Endothelial cell of umbilical vein (primary cell): ENCODE measurements at regions not wholly inside any gene's neighbourhood (a gene's known extent, or its start where the extent isn't known, plus 50 kb on each side); places are given as distances from the start of the nearest gene placed in this dataset.

Experiments used
- CTCF ChIP-seq, 2 donors: IDR thresholded peaks; 1 replicate in 1 of 2; 2 replicates in 1 of 2; pipeline ENCODE4 v1.5.1; 2011; ENCODE audit warnings: low read length in 2 of 2, mild to moderate bottlenecking in 2 of 2, moderate library complexity in 2 of 2, control low read depth in 1 of 2, inconsistent platforms in 1 of 2, low read depth in 1 of 2; ENCODE audit not compliant: insufficient read depth in 1 of 2; ENCODE audit errors: extremely low read depth in 1 of 2
- EZH2 ChIP-seq: IDR thresholded peaks from 2 replicates; pipeline ENCODE4 v1.6.1; 2012; ENCODE audit warnings: borderline replicate concordance, low read depth, mild to moderate bottlenecking, moderate library complexity, low read length, inconsistent platforms; ENCODE audit not compliant: severe bottlenecking
- FOS ChIP-seq: IDR thresholded peaks from 2 replicates; pipeline ENCODE4 v1.6.1; 2011; ENCODE audit warnings: mild to moderate bottlenecking, low read length, moderate library complexity, borderline replicate concordance; ENCODE audit not compliant: insufficient read depth
- GATA2 ChIP-seq: IDR thresholded peaks from 2 replicates; pipeline ENCODE4 v1.7.0; 2011; ENCODE audit warnings: low read depth, mild to moderate bottlenecking, moderate library complexity, mixed read lengths, low read length; ENCODE audit not compliant: insufficient read length, insufficient read depth
- JUN ChIP-seq: IDR thresholded peaks from 2 replicates; pipeline ENCODE4 v1.6.1; 2011; ENCODE audit warnings: borderline replicate concordance, low read depth; ENCODE audit not compliant: insufficient read length, insufficient read depth
- MAX ChIP-seq: IDR thresholded peaks from 2 replicates; pipeline ENCODE4 v1.6.1; 2011; ENCODE audit not compliant: insufficient read depth, insufficient read length
- POLR2A ChIP-seq: IDR thresholded peaks from 2 replicates; pipeline ENCODE4 v1.6.1; 2012; ENCODE audit warnings: low read depth, mild to moderate bottlenecking, control low read depth, low read length
- POLR2AphosphoS5 ChIP-seq: IDR thresholded peaks from 2 replicates; pipeline ENCODE4 v1.6.1; 2012; ENCODE audit warnings: low read depth, mild to moderate bottlenecking, control low read depth, low read length, moderate library complexity; ENCODE audit not compliant: insufficient read depth

- no peak for TF ChIP-seq CTCF (IDR thresholded peaks at IDR 0.05; ENCODE audit: extremely low read depth in 1 of 2, insufficient read depth in 1 of 2, low read depth in 1 of 2, low read length in 2 of 2)
- TF ChIP-seq POLR2A, result no peak
- TF ChIP-seq EZH2, result no peak
- no peak for TF ChIP-seq POLR2AphosphoS5
- no peak for TF ChIP-seq FOS
- TF ChIP-seq GATA2, result no peak
- no peak for TF ChIP-seq JUN
- TF ChIP-seq MAX, result no peak
Observed at GRCh38 chr15:70348226-70348543, 250.5 kb upstream of the TLE3 start.
